Liver (tissue), 3 donors: ENCODE measurements at regions not wholly inside any gene's neighbourhood (a gene's known extent, or its start where the extent isn't known, plus 50 kb on each side); places are given as distances from the start of the nearest gene placed in this dataset.

Experiments used
- GABPA ChIP-seq, 2 donors: IDR thresholded peaks in 1 of 2; conservative IDR thresholded peaks in 1 of 2; 2 replicates each; pipeline ENCODE4 v1.6.1; 2016; ENCODE audit warnings: antibody characterized with exemption in 2 of 2, mild to moderate bottlenecking in 1 of 2, moderate library complexity in 1 of 2
- RAD21 ChIP-seq, 2 donors: IDR thresholded peaks; 2 replicates each; pipeline ENCODE4 v1.6.1; 2016; ENCODE audit warnings: antibody characterized with exemption in 2 of 2, mild to moderate bottlenecking in 2 of 2
- TAF1 ChIP-seq: conservative IDR thresholded peaks from 2 replicates; pipeline ENCODE4 v1.6.1; 2016; ENCODE audit warnings: antibody characterized with exemption, mild to moderate bottlenecking
- TF ChIP-seq, protein P1 (sequence below): IDR thresholded peaks from 2 replicates; pipeline ENCODE4 v1.6.1; 2016; ENCODE audit warnings: antibody characterized with exemption
- TF ChIP-seq, protein P2 (sequence below): IDR thresholded peaks from 2 replicates; pipeline ENCODE4 v1.6.1; 2016; ENCODE audit warnings: antibody characterized with exemption, mild to moderate bottlenecking
- TF ChIP-seq, protein P3 (sequence below): fragments of 150-350 bp; IDR thresholded peaks from 2 replicates; pipeline ENCODE4 v1.5.1; 2017; ENCODE audit warnings: improper control_type of control experiment, low read depth, low read length; ENCODE audit not compliant: missing input control
- TF ChIP-seq, protein P4 (sequence below): IDR thresholded peaks from 2 replicates; pipeline ENCODE4 v1.6.1; 2016; ENCODE audit warnings: antibody characterized with exemption
- donor health status: healthy.
- donor health status: healthy.

DNA sequence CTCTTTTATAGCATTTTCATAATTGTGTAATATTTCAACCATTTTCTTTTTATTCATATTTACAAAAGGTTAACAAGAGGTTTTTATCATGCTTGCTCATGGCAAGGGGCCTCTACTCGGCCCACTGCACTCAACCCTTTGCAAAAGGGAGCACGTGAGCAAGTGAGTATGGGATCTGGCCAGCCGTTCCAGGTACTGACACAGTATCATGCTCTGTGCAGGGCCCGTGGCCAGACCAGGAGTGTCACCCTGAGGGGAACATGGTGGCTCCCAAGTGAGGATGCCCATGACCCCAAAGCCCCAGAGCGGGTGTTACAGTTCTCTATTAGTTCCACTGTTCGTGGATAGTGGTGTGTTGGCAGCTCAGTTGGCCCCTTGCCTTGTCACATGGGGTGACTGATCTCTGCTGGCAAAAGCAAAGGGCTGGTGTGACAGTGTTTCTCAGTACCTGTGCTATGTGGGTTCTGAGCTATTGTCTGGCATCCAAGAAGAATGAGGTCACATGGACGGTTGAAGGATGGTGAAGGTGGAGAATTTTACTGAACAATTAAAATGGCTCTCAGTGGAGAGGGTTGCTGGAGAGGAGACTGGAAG lies 777.2 kb upstream of the ADAMTS5 start:
- TF ChIP-seq, protein P1, sequence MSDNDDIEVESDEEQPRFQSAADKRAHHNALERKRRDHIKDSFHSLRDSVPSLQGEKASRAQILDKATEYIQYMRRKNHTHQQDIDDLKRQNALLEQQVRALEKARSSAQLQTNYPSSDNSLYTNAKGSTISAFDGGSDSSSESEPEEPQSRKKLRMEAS: no peak
- TF ChIP-seq, protein P2, sequence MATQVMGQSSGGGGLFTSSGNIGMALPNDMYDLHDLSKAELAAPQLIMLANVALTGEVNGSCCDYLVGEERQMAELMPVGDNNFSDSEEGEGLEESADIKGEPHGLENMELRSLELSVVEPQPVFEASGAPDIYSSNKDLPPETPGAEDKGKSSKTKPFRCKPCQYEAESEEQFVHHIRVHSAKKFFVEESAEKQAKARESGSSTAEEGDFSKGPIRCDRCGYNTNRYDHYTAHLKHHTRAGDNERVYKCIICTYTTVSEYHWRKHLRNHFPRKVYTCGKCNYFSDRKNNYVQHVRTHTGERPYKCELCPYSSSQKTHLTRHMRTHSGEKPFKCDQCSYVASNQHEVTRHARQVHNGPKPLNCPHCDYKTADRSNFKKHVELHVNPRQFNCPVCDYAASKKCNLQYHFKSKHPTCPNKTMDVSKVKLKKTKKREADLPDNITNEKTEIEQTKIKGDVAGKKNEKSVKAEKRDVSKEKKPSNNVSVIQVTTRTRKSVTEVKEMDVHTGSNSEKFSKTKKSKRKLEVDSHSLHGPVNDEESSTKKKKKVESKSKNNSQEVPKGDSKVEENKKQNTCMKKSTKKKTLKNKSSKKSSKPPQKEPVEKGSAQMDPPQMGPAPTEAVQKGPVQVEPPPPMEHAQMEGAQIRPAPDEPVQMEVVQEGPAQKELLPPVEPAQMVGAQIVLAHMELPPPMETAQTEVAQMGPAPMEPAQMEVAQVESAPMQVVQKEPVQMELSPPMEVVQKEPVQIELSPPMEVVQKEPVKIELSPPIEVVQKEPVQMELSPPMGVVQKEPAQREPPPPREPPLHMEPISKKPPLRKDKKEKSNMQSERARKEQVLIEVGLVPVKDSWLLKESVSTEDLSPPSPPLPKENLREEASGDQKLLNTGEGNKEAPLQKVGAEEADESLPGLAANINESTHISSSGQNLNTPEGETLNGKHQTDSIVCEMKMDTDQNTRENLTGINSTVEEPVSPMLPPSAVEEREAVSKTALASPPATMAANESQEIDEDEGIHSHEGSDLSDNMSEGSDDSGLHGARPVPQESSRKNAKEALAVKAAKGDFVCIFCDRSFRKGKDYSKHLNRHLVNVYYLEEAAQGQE: no peak
- TF ChIP-seq, protein P3, sequence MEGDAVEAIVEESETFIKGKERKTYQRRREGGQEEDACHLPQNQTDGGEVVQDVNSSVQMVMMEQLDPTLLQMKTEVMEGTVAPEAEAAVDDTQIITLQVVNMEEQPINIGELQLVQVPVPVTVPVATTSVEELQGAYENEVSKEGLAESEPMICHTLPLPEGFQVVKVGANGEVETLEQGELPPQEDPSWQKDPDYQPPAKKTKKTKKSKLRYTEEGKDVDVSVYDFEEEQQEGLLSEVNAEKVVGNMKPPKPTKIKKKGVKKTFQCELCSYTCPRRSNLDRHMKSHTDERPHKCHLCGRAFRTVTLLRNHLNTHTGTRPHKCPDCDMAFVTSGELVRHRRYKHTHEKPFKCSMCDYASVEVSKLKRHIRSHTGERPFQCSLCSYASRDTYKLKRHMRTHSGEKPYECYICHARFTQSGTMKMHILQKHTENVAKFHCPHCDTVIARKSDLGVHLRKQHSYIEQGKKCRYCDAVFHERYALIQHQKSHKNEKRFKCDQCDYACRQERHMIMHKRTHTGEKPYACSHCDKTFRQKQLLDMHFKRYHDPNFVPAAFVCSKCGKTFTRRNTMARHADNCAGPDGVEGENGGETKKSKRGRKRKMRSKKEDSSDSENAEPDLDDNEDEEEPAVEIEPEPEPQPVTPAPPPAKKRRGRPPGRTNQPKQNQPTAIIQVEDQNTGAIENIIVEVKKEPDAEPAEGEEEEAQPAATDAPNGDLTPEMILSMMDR: no peak
- TF ChIP-seq TAF1 (no peak), RAD21 (IDR thresholded peaks at IDR 0.05) (no peak), GABPA (IDR thresholded peaks at IDR 0.05 in 1 of 2, conservative IDR thresholded peaks at IDR 0.05 in 1 of 2) (no peak)
- TF ChIP-seq, protein P4, sequence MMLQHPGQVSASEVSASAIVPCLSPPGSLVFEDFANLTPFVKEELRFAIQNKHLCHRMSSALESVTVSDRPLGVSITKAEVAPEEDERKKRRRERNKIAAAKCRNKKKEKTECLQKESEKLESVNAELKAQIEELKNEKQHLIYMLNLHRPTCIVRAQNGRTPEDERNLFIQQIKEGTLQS: no peak
